ENCODE measurements at regions not wholly inside any gene's neighbourhood (a gene's known extent, or its start where the extent isn't known, plus 50 kb on each side); places are given as distances from the start of the nearest gene placed in this dataset.
A peak's percentile ranks its signal among the peaks of the same experiment; 100 is the strongest.

GRCh38 chr13:72384879-72385278 lies 342.6 kb downstream of the MZT1 start:
- CTCF ChIA-PET, result no interaction called here
- intact Hi-C loops (cut with micrococcal nuclease), result no loop called here

More at GRCh38 chr13:72384879-72385278, 342.6 kb downstream of the MZT1 start:
- no peak overlapping the region for H3K4me2 ChIP-seq (ENCODE audit: low read length)
- H2AFZ ChIP-seq (ENCODE audit: low read depth, low read length, poor library complexity, severe bottlenecking), result no peak overlapping the region
- H3K4me3 ChIP-seq (replicated peaks in 1 of 2; ENCODE audit: low read depth in 1 of 2, low read length in 2 of 2), result no peak overlapping the region
- H3K4me1 ChIP-seq (ENCODE audit: control insufficient read depth in 1 of 2, insufficient read depth in 2 of 2, low read length in 2 of 2), result peaks cover 0 to 6% of the 10 kb centered on the region in 2 experiments; a peak in 1 of 4 replicates
- H4K20me1 ChIP-seq (ENCODE audit: insufficient read depth), result no peaks in the 10 kb centered on the region
- H3K36me3 ChIP-seq (ENCODE audit: control insufficient read depth in 1 of 2, insufficient read depth in 2 of 2, low read length in 2 of 2), result no peaks in the 10 kb centered on the region
- TF ChIP-seq POLR2A (IDR thresholded peaks at IDR 0.05; ENCODE audit: borderline replicate concordance, extremely low read depth, insufficient read depth, insufficient read length) (no peak), REST (IDR thresholded peaks at IDR 0.05; ENCODE audit: low read depth) (no peak), POLR2AphosphoS5 (IDR thresholded peaks at IDR 0.05; ENCODE audit: low read depth, low read length) (no peak), ZNF274 (IDR thresholded peaks at IDR 0.05; ENCODE audit: low read depth, low read length) (no peak), CEBPB (IDR thresholded peaks at IDR 0.05; ENCODE audit: low read depth) (peak; percentile 80), MAX (IDR thresholded peaks at IDR 0.05) (no peak), CBX3 (IDR thresholded peaks at IDR 0.05; ENCODE audit: low read depth) (no peak), ELF1 (IDR thresholded peaks at IDR 0.05; ENCODE audit: borderline replicate concordance, low read depth) (no peak), YY1 (IDR thresholded peaks at IDR 0.05; ENCODE audit: extremely low read depth, insufficient replicate concordance, low read depth, low read length) (no peak), JUND (IDR thresholded peaks at IDR 0.05) (no peak), TCF7L2 (IDR thresholded peaks at IDR 0.05; ENCODE audit: borderline replicate concordance, extremely low read depth, insufficient read depth, insufficient read length) (no peak), ATF3 (IDR thresholded peaks at IDR 0.05) (peak; percentile 37), SIN3A (IDR thresholded peaks at IDR 0.05; ENCODE audit: low read depth) (no peak), SRF (IDR thresholded peaks at IDR 0.05; ENCODE audit: low read depth) (no peak), EZH2 (IDR thresholded peaks at IDR 0.05) (no peak)
- BruUV-seq (replicated peaks), result no TSS peak
- no peaks in the 10 kb centered on the region for H3K79me2 ChIP-seq (ENCODE audit: insufficient read depth, low read length)
- no peak overlapping the region for H3K27ac ChIP-seq (ENCODE audit: low read depth, low read length)
- no peaks in the 10 kb centered on the region for H3K27me3 ChIP-seq (ENCODE audit: insufficient read depth, low read length)
- ATAC-seq (no peak), DNase-seq (ENCODE audit: low read depth, low spot score) (no peak)
- H3K9me3 ChIP-seq (ENCODE audit: control insufficient read depth in 1 of 2, insufficient read depth in 1 of 2, low read depth in 1 of 2, low read length in 2 of 2), result no peaks in the 10 kb centered on the region; a peak in 1 of 4 replicates
- RAD21 ChIA-PET (ENCODE audit: low non-redundant PET in 1 of 2, low total read pairs in 2 of 2, uncharacterized antibody in 2 of 2, unreplicated experiment in 2 of 2), result no interaction called here
- H3K9ac ChIP-seq (ENCODE audit: low read length), result no peak overlapping the region
- no peaks in the 10 kb centered on the region for H3K9me2 ChIP-seq (ENCODE audit: insufficient read depth)
- POLR2A ChIA-PET, result no interaction called here
